ENCODE measurements at regions not wholly inside any gene's neighbourhood (a gene's known extent, or its start where the extent isn't known, plus 50 kb on each side); places are given as distances from the start of the nearest gene placed in this dataset.
A peak's percentile ranks its signal among the peaks of the same experiment; 100 is the strongest.
"Not testable (repeated sequence)": the region's sequence is repeated elsewhere in the genome, so short reads cannot be mapped to it uniquely, and the experiment has no call there.

GRCh38 chr7:76924756-76925155 is 107.4 kb downstream of the SPDYE17 start:
- DNase-seq (ENCODE audit: low read depth), result not testable (repeated sequence)

- DNase-seq (ENCODE audit: low read depth), result not testable (repeated sequence)
Measured at GRCh38 chr7:76918619-76919018, 113.5 kb downstream of the SPDYE17 start.

GRCh38 chr7:76914361-76914760 is 117.8 kb downstream of the SPDYE17 start:
- DNase-seq (ENCODE audit: low read depth), result not testable (repeated sequence)

- not testable (repeated sequence) for DNase-seq (ENCODE audit: low read depth)
Measured at GRCh38 chr7:76912011-76912814, 119.9 kb downstream of the SPDYE17 start.

GRCh38 chr7:76904688-76905087 is 127.5 kb downstream of the SPDYE17 start:
- DNase-seq (ENCODE audit: low read depth), result not testable (repeated sequence)

GRCh38 chr7:76901944-76902710 is 130.0 kb downstream of the SPDYE17 start:
- DNase-seq (ENCODE audit: low read depth), result not testable (repeated sequence)

- DNase-seq (ENCODE audit: low read depth), result not testable (repeated sequence)
Measured at GRCh38 chr7:76898807-76899206, 133.4 kb downstream of the SPDYE17 start.

- DNase-seq (ENCODE audit: low read depth), result not testable (repeated sequence)
Measured at GRCh38 chr7:76897007-76897406, 135.2 kb downstream of the SPDYE17 start.

GRCh38 chr7:76895696-76896095 is 136.5 kb downstream of the SPDYE17 start:
- not testable (repeated sequence) for DNase-seq (ENCODE audit: low read depth)

- DNase-seq (ENCODE audit: low read depth), result peak; percentile 38
Measured at GRCh38 chr7:76891771-76892170, 140.4 kb downstream of the SPDYE17 start.

- DNase-seq (ENCODE audit: low read depth), result not testable (repeated sequence)
Measured at GRCh38 chr7:76879733-76880288, 152.3 kb downstream of the SPDYE17 start.

- not testable (repeated sequence) for DNase-seq (ENCODE audit: low read depth)
Measured at GRCh38 chr7:76875760-76876159, 156.4 kb downstream of the SPDYE17 start.

GRCh38 chr7:76870504-76870808 is 161.7 kb downstream of the SPDYE17 start:
- DNase-seq (ENCODE audit: low read depth), result not testable (repeated sequence)

GRCh38 chr7:76867364-76867889 is 164.7 kb downstream of the SPDYE17 start:
- DNase-seq (ENCODE audit: low read depth), result not testable (repeated sequence)

- DNase-seq (ENCODE audit: low read depth), result not testable (repeated sequence)
Measured at GRCh38 chr7:76863150-76863773, 168.9 kb downstream of the SPDYE17 start.

- not testable (repeated sequence) for DNase-seq (ENCODE audit: low read depth)
Measured at GRCh38 chr7:76862241-76862640, 169.9 kb downstream of the SPDYE17 start.

GRCh38 chr7:76859933-76860332 is 172.2 kb downstream of the SPDYE17 start:
- not testable (repeated sequence) for DNase-seq (ENCODE audit: low read depth)

GRCh38 chr7:76854631-76855030 is 177.5 kb downstream of the SPDYE17 start:
- not testable (repeated sequence) for DNase-seq (ENCODE audit: low read depth)

GRCh38 chr7:76852787-76853584 is 179.2 kb downstream of the SPDYE17 start:
- DNase-seq (ENCODE audit: low read depth), result not testable (repeated sequence)

GRCh38 chr7:76852362-76852761 is 179.8 kb downstream of the SPDYE17 start:
- not testable (repeated sequence) for DNase-seq (ENCODE audit: low read depth)

GRCh38 chr7:76851617-76852016 is 180.5 kb downstream of the SPDYE17 start:
- DNase-seq (ENCODE audit: low read depth), result not testable (repeated sequence)
